H9 (cell line): ENCODE measurements at regions not wholly inside any gene's neighbourhood (a gene's known extent, or its start where the extent isn't known, plus 50 kb on each side); places are given as distances from the start of the nearest gene placed in this dataset.

Source experiments
- DNase-seq: peaks from one replicate; pipeline ENCODE4 v3.0.0-alpha.2; 2017
- H2AFZ ChIP-seq: one replicate; pipeline ENCODE4 v1.6.1; 2013; ENCODE audit warnings: mild to moderate bottlenecking, low read length, control low read depth, moderate library complexity
- H2AK5ac ChIP-seq: 2 replicates; pipeline ENCODE4 v1.6.1; 2013; ENCODE audit warnings: low read length, control low read depth, mixed read lengths; ENCODE audit not compliant: insufficient read length
- H2BK120ac ChIP-seq: one replicate; pipeline ENCODE4 v1.6.1; 2013; ENCODE audit warnings: low read depth, mild to moderate bottlenecking, low read length, control low read depth, inconsistent platforms; ENCODE audit not compliant: poor library complexity, severe bottlenecking
- H2BK12ac ChIP-seq: 2 replicates; pipeline ENCODE4 v1.6.1; 2013; ENCODE audit warnings: low read length, control low read depth, mixed read lengths, low read depth; ENCODE audit not compliant: insufficient read length
- H2BK15ac ChIP-seq: 2 replicates; pipeline ENCODE4 v1.6.1; 2013; ENCODE audit warnings: low read depth, low read length, control low read depth
- H2BK20ac ChIP-seq: one replicate; pipeline ENCODE4 v1.6.1; 2013; ENCODE audit warnings: low read depth, mild to moderate bottlenecking, low read length, control low read depth, inconsistent platforms; ENCODE audit not compliant: poor library complexity, severe bottlenecking
- H2BK5ac ChIP-seq: 2 replicates; pipeline ENCODE4 v1.6.1; 2013; ENCODE audit warnings: low read length, control low read depth, mixed read lengths; ENCODE audit not compliant: insufficient read length
- H3K14ac ChIP-seq: 2 replicates; pipeline ENCODE4 v1.6.1; 2013; ENCODE audit warnings: low read length, control low read depth; ENCODE audit not compliant: insufficient read depth
- H3K18ac ChIP-seq: 2 replicates; pipeline ENCODE4 v1.6.1; 2013; ENCODE audit warnings: low read depth, mild to moderate bottlenecking, mixed read lengths, low read length, control low read depth; ENCODE audit not compliant: insufficient read length
- H3K23ac ChIP-seq: 2 replicates; pipeline ENCODE4 v1.6.1; 2013; ENCODE audit warnings: low read length, control low read depth, mixed read lengths, low read depth; ENCODE audit not compliant: insufficient read length
- H3K23me2 ChIP-seq: 2 replicates; pipeline ENCODE4 v1.6.1; 2013; ENCODE audit warnings: low read depth, mild to moderate bottlenecking, mixed read lengths, low read length, control low read depth; ENCODE audit not compliant: insufficient read length, poor library complexity, severe bottlenecking
- H3K27ac ChIP-seq: 2 replicates; pipeline ENCODE4 v1.5.1; 2013; ENCODE audit warnings: low read length, control low read depth, mixed read lengths, low read depth; ENCODE audit not compliant: insufficient read length
- H3K27me3 ChIP-seq: 2 replicates; pipeline ENCODE4 v1.6.1; 2013; ENCODE audit warnings: low read length, control low read depth, inconsistent platforms; ENCODE audit not compliant: insufficient read depth
- H3K4ac ChIP-seq: 2 replicates; pipeline ENCODE4 v1.6.1; 2013; ENCODE audit warnings: low read depth, mild to moderate bottlenecking, control low read depth, inconsistent platforms, low read length, moderate library complexity
- H3K4me1 ChIP-seq: 2 replicates; pipeline ENCODE4 v1.6.1; 2013; ENCODE audit warnings: low read length, control low read depth, inconsistent platforms; ENCODE audit not compliant: insufficient read depth
- H3K4me2 ChIP-seq: 2 replicates; pipeline ENCODE4 v1.6.1; 2013; ENCODE audit warnings: low read length, control low read depth, mixed read lengths; ENCODE audit not compliant: insufficient read length, insufficient read depth
- H3K56ac ChIP-seq: 2 replicates; pipeline ENCODE4 v1.6.1; 2013; ENCODE audit warnings: low read depth, mild to moderate bottlenecking, mixed read lengths, low read length, control low read depth; ENCODE audit not compliant: insufficient read length
- H3K79me1 ChIP-seq: 2 replicates; pipeline ENCODE4 v1.6.1; 2013; ENCODE audit warnings: low read depth, mild to moderate bottlenecking, moderate library complexity, low read length, control low read depth, inconsistent platforms; ENCODE audit not compliant: insufficient read depth, poor library complexity, severe bottlenecking
- H3K79me2 ChIP-seq: 2 replicates; pipeline ENCODE4 v1.6.1; 2013; ENCODE audit warnings: low read length, control low read depth, inconsistent platforms; ENCODE audit not compliant: insufficient read depth
- H3K9ac ChIP-seq: 2 replicates; pipeline ENCODE4 v1.6.1; 2013; ENCODE audit warnings: low read length, control low read depth, mixed read lengths; ENCODE audit not compliant: insufficient read length; ENCODE audit errors: extremely low read depth
- H3K9me3 ChIP-seq: one replicate; pipeline ENCODE4 v1.6.1; 2013; ENCODE audit warnings: low read depth, low read length, inconsistent platforms; ENCODE audit not compliant: control insufficient read depth
- H3T11ph ChIP-seq: one replicate; pipeline ENCODE4 v1.6.1; 2013; ENCODE audit warnings: mild to moderate bottlenecking, low read length, control low read depth, inconsistent platforms
- H4K20me1 ChIP-seq: one replicate; pipeline ENCODE4 v1.6.1; 2013; ENCODE audit not compliant: control insufficient read depth, insufficient read length, insufficient read depth
- H4K5ac ChIP-seq: 2 replicates; pipeline ENCODE4 v1.6.1; 2013; ENCODE audit warnings: low read depth, mild to moderate bottlenecking, mixed read lengths, low read length, control low read depth; ENCODE audit not compliant: insufficient read length
- H4K8ac ChIP-seq: replicated peaks from 2 replicates; pipeline ENCODE4 v1.6.1; 2013; ENCODE audit warnings: low read length, control low read depth, mixed read lengths, low read depth; ENCODE audit not compliant: insufficient read length
- H4K91ac ChIP-seq: 2 replicates; pipeline ENCODE4 v1.6.1; 2013; ENCODE audit warnings: low read depth, mild to moderate bottlenecking, moderate library complexity, mixed read lengths, low read length, control low read depth; ENCODE audit not compliant: insufficient read length
- H3K27ac Mint-ChIP-seq, 3 experiments: 2 replicates in 2 of 3; 3 replicates in 1 of 3; pipeline ENCODE4 v1.8.0; 2020 to 2021; ENCODE audit warnings: mixed read lengths in 3 of 3, mild to moderate bottlenecking in 1 of 3, moderate library complexity in 1 of 3
- H3K27me3 Mint-ChIP-seq: 2 replicates; pipeline ENCODE4 v1.8.0; 2021; ENCODE audit warnings: low read depth, mild to moderate bottlenecking, moderate library complexity, mixed read lengths
- H3K36me3 Mint-ChIP-seq, 3 experiments: 2 replicates in 2 of 3; 3 replicates in 1 of 3; pipeline ENCODE4 v1.8.0; 2020 to 2021; ENCODE audit warnings: low read depth in 3 of 3, mixed read lengths in 3 of 3; ENCODE audit not compliant: insufficient read depth in 1 of 3
- H3K4me1 Mint-ChIP-seq, 2 experiments: 2 replicates each; pipeline ENCODE4 v1.8.0; 2020; ENCODE audit warnings: mixed read lengths in 2 of 2
- H3K4me3 Mint-ChIP-seq, 2 experiments: 2 replicates in 1 of 2; 3 replicates in 1 of 2; pipeline ENCODE4 v1.8.0; 2020 to 2021; ENCODE audit warnings: mild to moderate bottlenecking in 2 of 2, mixed read lengths in 2 of 2, moderate library complexity in 1 of 2
- H3K9me3 Mint-ChIP-seq, 2 experiments: 2 replicates in 1 of 2; 3 replicates in 1 of 2; pipeline ENCODE4 v1.8.0; 2020; ENCODE audit warnings: mild to moderate bottlenecking in 2 of 2, mixed read lengths in 2 of 2, moderate library complexity in 1 of 2
- CTCF ChIP-seq: fragments of 200-600 bp; sonication (generic); conservative IDR thresholded peaks from 3 replicates; pipeline ENCODE4 v1.8.0; 2021; ENCODE audit warnings: antibody characterized with exemption, mild to moderate bottlenecking
- WGBS: extraction: QIAGEN DNeasy Blood & Tissue Kit; methylation state at CpG from one replicate; pipeline ENCODE4 v1.1.7; 2013; ENCODE audit warnings: missing lambda C conversion rate, low lambda C conversion rate, mixed read lengths; ENCODE audit not compliant: insufficient read length; ENCODE audit errors: extremely low coverage; 5-methylcytosine and 5-hydroxymethylcytosine counted together

GRCh38 chr3:76096836-76097588 lies 311.7 kb upstream of the ZNF717 start:
- peaks cover 16 to 31% of the 10 kb centered on the region in 2 experiments for H3K4me1 Mint-ChIP-seq
- Histone ChIP-seq H2AFZ (no peak overlapping the region), H3T11ph (no peak overlapping the region)

More at GRCh38 chr3:76096836-76097588, 311.7 kb upstream of the ZNF717 start:
- Mint-ChIP-seq H3K9me3 (peaks cover 0 to 2% of the 10 kb centered on the region in 2 experiments; a peak in 2 of 5 replicates), H3K4me3 (no peak overlapping the region), H3K27ac (peak overlapping the region in 1 of 3 experiments; percentile 13; a peak in 2 of 7 replicates), H3K36me3 (peaks cover 2 to 4% (median 4%) of the 10 kb centered on the region in 3 experiments; a peak in 4 of 7 replicates), H3K27me3 (no peaks in the 10 kb centered on the region)
- H3K27me3 ChIP-seq: no peaks in the 10 kb centered on the region
- H3K23me2 ChIP-seq: no peaks in the 10 kb centered on the region
- H2BK5ac ChIP-seq: no peak overlapping the region
- H3K4me1 ChIP-seq: peaks cover 8% of the 10 kb centered on the region; the same call in 1 of the 2 replicates
- H3K18ac ChIP-seq: no peak overlapping the region
- no peak overlapping the region for H4K8ac ChIP-seq
- H3K9me3 ChIP-seq: no peaks in the 10 kb centered on the region
- DNase-seq: no peak
- no peaks in the 10 kb centered on the region for H4K20me1 ChIP-seq
- no peak overlapping the region for H3K56ac ChIP-seq
- no CpG with 5 or more reads among the region's 7 CpGs for WGBS
- H2BK120ac ChIP-seq: no peak overlapping the region
- H4K5ac ChIP-seq: no peak overlapping the region
- H3K4me2 ChIP-seq: no peak overlapping the region
- no peak overlapping the region for H3K23ac ChIP-seq
- no peak overlapping the region for H3K4ac ChIP-seq
- H2BK15ac ChIP-seq: no peak overlapping the region
- no peak overlapping the region for H3K14ac ChIP-seq
- H2AK5ac ChIP-seq: no peak overlapping the region
- H3K9ac ChIP-seq: no peak overlapping the region
- no peaks in the 10 kb centered on the region for H3K79me1 ChIP-seq
- H3K27ac ChIP-seq: no peak overlapping the region
- H2BK20ac ChIP-seq: no peak overlapping the region
- no peaks in the 10 kb centered on the region for H3K79me2 ChIP-seq
- no peak overlapping the region for H2BK12ac ChIP-seq
- H4K91ac ChIP-seq: no peak overlapping the region
- TF ChIP-seq CTCF: no peak
